Right ventricle myocardium superior (tissue), 1 donor: ENCODE measurements at regions not wholly inside any gene's neighbourhood (a gene's known extent, or its start where the extent isn't known, plus 50 kb on each side); places are given as distances from the start of the nearest gene placed in this dataset.
A peak's percentile ranks its signal among the peaks of the same experiment; 100 is the strongest.

Experiments
- ATAC-seq: fragments of 200-7000 bp; cut with Tn5 transposase; one replicate; pipeline ENCODE4 v1.9.1; 2020; ENCODE audit warnings: mild to moderate bottlenecking; ENCODE audit not compliant: poor library complexity
- DNase-seq: peaks from one replicate; pipeline ENCODE4 v3.0.0-alpha.2; 2020
- intact Hi-C: fragments of 100-400 bp; cut with DNase I; formaldehyde crosslinking; loops from one replicate; pipeline ENCODE4 v1.11.2; 2022
- donor health status: DM: no; HTN: yes; CAD: no; lungs with severe emphysema.

- DNase-seq = no peak
- intact Hi-C loops = no loop called here
- ATAC-seq = no peak
Measured at GRCh38 chr16:64013856-64014255, 1108.0 kb downstream of the CDH11 start.

GRCh38 chr16:64012166-64012565 is 1109.7 kb downstream of the CDH11 start:
- intact Hi-C loops = no loop called here
- DNase-seq (no peak), ATAC-seq (peak; percentile 39)

DNA sequence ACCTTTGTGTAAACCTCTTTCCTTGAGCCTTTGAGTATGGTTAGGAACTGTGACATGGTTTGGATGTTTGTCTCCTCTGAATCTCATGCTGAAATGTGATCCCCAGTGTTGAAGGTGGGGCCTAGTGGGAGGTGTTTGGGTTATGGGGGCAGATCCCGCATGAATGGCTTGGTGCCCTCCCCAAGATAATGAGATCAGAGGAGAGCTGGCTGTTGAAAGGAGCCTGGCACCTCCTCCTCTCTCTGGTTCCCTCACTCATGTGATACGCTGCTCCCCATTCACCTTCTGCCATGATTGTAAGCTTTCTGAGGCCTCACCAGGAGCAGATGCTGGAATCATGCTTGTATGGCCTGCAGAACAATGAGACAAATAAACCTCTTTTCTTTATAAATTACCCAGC is 1110.2 kb downstream of the CDH11 start:
- ATAC-seq (peak; percentile 41), DNase-seq (peak; percentile 33)
- intact Hi-C loops = no loop called here

DNA sequence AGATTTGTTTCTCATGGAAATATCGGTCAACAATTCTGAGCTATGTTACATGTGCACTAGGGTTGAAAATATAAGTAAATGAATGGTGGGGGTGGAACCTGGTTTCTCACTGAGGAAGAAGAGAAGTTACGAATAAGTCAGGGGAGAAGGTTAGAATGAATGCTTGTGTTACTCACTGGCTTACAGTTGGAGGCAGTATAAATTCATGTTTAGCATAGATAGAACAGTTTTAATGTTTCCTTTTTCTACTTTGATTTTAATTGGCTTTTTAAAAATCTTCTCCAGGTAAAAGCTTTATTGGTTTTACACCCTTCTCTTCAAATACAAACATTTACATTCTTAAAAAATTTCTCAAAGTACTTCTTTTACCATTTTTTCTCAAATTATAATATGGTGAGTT is 1113.7 kb downstream of the CDH11 start:
- DNase-seq (no peak), ATAC-seq (no peak)
- intact Hi-C loops = no loop called here

GRCh38 chr16:64004116-64004515 is 1117.7 kb downstream of the CDH11 start:
- DNase-seq (no peak), ATAC-seq (no peak)
- intact Hi-C loops = no loop called here

- no peak for DNase-seq
- intact Hi-C loops = no loop called here
- ATAC-seq = no peak
Measured at GRCh38 chr16:63995025-63995424, 1126.8 kb downstream of the CDH11 start.

DNA sequence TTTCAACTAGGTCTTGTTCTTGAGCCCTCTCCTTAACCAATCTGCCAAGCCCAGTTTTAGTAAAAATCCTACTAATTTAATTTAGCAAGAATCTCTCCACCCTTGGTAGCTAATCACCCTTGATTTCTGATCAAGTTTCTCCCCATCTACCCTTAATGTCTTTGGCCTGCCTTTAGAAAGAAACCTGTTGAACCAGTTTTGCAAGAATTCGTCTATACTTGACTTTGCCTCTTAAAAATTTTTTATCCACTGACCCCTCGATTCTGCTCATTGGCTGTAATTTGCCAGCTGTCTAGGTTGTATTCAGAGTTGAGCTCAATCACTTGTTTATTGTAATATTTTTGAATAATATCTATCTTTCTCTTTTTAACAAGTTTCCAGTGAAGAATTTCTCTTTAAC is 1138.5 kb downstream of the CDH11 start:
- no peak for ATAC-seq
- intact Hi-C loops = no loop called here
- no peak for DNase-seq

- DNase-seq (no peak), ATAC-seq (no peak)
- intact Hi-C loops = no loop called here
Measured at GRCh38 chr16:63982741-63983140, 1139.1 kb downstream of the CDH11 start.

DNA sequence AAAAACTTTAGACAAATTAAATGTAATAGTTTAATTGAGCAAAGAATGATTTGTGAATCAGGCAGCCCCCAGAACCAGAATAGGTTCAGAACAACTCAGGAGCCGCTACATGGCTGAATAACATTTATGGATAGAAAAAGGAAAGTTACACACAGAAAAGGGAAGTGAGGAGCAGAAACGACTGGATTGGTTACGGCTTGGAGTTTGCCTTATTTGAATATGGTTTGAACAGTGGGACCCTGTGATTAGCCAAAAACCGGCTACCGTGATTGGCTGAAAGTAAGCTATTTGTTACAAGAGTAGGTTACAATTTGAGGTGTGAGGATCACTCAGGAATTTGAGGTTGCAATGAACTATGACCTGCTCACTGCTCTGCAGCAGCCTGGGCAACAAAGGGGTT is 1139.8 kb downstream of the CDH11 start:
- ATAC-seq = no peak
- intact Hi-C loops = no loop called here
- DNase-seq = no peak

GRCh38 chr16:63981639-63982038 is 1140.2 kb downstream of the CDH11 start:
- peak; percentile 27 for ATAC-seq
- intact Hi-C loops = no loop called here
- no peak for DNase-seq

DNA sequence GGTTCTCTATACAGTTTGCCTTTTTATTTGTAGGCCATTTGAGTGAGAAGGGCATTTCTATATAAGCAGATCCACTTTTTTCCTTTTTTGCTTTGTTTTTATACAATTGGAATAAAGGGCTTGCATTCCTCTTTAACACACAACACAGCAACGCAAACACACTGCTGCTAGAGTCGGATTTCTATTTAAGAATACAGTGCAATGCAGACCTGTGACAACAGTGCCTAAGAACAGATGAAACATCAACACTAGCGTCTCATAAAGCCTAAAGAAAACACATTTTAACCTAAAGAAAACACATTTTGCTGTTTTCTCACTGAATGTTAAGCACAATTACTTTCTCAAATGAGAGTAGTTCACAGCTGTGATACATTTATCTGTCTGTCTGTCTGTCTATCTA is 1141.1 kb downstream of the CDH11 start:
- ATAC-seq = no peak
- no peak for DNase-seq
- intact Hi-C loops = no loop called here

GRCh38 chr16:63978240-63978639 is 1143.6 kb downstream of the CDH11 start:
- ATAC-seq (no peak), DNase-seq (no peak)
- intact Hi-C loops = no loop called here

- DNase-seq (no peak), ATAC-seq (no peak)
- intact Hi-C loops = no loop called here
Measured at GRCh38 chr16:63976345-63976744, 1145.5 kb downstream of the CDH11 start.

DNA sequence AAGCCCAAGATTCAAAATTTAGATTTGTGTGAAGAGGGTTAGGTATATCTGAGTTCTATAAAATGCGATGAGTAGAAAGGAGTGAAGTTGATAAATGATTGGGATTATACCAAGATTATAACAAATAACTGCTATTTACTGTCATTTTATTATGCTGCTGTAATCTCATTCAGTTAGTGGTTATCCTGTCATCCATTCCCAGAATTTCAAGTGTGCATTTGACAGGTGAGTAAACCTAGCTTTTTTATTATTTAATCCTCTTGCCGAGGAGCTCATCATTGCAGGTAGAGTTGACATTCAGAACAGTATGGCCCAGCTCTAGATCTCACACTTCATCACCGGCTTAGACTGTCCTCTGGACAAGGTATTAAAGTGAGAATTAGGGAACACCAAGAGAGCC is 1146.2 kb downstream of the CDH11 start:
- intact Hi-C loops = no loop called here
- no peak for DNase-seq
- ATAC-seq = no peak

- no peak for ATAC-seq
- intact Hi-C loops = no loop called here
Measured at GRCh38 chr16:63967966-63968365, 1153.9 kb downstream of the CDH11 start.

GRCh38 chr16:63960321-63960720 is 1161.5 kb downstream of the CDH11 start:
- no peak for ATAC-seq
- intact Hi-C loops = no loop called here
- DNase-seq = no peak

More at GRCh38 chr16:63967966-63968365, 1153.9 kb downstream of the CDH11 start:
- no peak for DNase-seq

DNA sequence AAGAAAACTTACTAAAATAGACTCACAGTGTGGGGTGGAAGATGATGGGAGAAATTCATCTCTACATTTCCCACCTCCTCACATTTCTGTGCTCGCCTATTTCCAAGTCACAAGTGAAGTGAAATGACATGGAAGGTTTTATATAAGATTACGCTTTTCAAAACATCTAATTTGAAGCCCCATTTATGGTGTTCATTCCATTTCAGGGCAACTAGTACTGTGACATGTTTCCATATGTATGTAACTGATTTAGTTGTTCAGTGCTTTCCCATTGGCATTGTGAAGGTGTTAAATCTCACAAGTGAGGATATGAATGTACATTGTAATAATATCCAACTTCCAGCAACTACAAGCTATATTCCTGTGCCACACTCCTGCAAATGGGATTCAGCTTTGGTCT is 1174.8 kb downstream of the CDH11 start:
- intact Hi-C loops = no loop called here
- ATAC-seq = no peak
- DNase-seq = no peak

- DNase-seq (no peak), ATAC-seq (no peak)
- intact Hi-C loops = no loop called here
Measured at GRCh38 chr16:63945806-63946205, 1176.1 kb downstream of the CDH11 start.

GRCh38 chr16:63943566-63943965 is 1178.3 kb downstream of the CDH11 start:
- intact Hi-C loops = no loop called here
- DNase-seq (no peak), ATAC-seq (no peak)

- intact Hi-C loops = no loop called here
- DNase-seq = no peak
- no peak for ATAC-seq
Measured at GRCh38 chr16:63938661-63939060, 1183.2 kb downstream of the CDH11 start.

DNA sequence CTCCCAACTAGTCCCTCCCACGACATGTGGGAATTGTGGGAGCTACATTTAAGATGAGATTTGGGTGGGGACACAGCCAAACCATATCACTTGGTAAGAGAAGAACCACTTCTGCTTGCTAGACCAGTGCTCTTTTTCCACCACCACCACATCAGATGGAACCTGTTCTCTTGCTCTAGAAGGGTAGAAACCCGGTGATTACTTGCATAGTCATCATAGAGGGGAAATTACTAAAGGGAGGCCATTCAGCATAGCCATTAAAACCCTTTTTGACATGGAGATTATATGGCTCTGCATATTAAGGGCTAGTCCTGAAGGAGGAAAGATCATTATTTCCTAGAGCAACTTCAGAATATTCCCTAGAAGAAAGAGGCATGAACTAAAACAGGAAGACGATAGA is 1188.0 kb downstream of the CDH11 start:
- intact Hi-C loops = no loop called here
- no peak for DNase-seq
- no peak for ATAC-seq

DNA sequence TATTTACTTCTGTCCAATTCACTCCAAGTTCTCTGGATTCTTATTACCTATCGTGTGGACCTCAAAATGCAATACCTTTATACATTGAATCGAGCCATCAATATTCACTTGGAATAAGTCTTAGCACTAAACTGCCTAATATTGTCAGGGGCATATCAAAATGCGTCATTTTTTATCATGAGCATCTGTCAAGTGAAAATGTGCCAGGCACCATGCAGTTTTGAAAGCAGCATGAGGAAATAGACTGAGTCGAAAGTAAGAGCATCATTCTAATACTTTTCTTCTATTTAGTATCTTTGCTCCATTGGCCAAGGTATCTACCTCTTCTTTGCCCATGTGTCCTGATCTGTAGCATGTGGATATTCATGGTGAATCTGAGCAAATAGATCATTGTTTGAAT is 1193.4 kb downstream of the CDH11 start:
- ATAC-seq = no peak
- intact Hi-C loops = no loop called here
- no peak for DNase-seq
